Daoy (cell line): ENCODE measurements at regions not wholly inside any gene's neighbourhood (a gene's known extent, or its start where the extent isn't known, plus 50 kb on each side); places are given as distances from the start of the nearest gene placed in this dataset.

ENCODE experiments used
- DNase-seq: peaks from one replicate; pipeline ENCODE4 v3.0.0-alpha.2; 2015; ENCODE audit warnings: low read depth

GRCh38 chr12:98389593-98389992, 125.8 kb upstream of the TMPO start:
- DNase-seq = no peak

- peak; percentile 84 for DNase-seq
Observed at GRCh38 chr12:98397323-98398105, 117.9 kb upstream of the TMPO start.

- peak; percentile 88 for DNase-seq
Observed at GRCh38 chr12:98399532-98399931, 115.9 kb upstream of the TMPO start.

GRCh38 chr12:98401427-98401826, 114.0 kb upstream of the TMPO start:
- peak; percentile 54 for DNase-seq

GRCh38 chr12:98402091-98402490, 113.3 kb upstream of the TMPO start:
- no peak for DNase-seq

- DNase-seq = no peak
Observed at GRCh38 chr12:98402671-98403070, 112.7 kb upstream of the TMPO start.

- DNase-seq = no peak
Observed at GRCh38 chr12:98403385-98403784, 112.0 kb upstream of the TMPO start.

- no peak for DNase-seq
Observed at GRCh38 chr12:98403936-98404335, 111.5 kb upstream of the TMPO start.

GRCh38 chr12:98405805-98406366, 109.5 kb upstream of the TMPO start:
- no peak for DNase-seq

- no peak for DNase-seq
Observed at GRCh38 chr12:98406378-98406777, 109.0 kb upstream of the TMPO start.

- no peak for DNase-seq
Observed at GRCh38 chr12:98408681-98409080, 106.7 kb upstream of the TMPO start.

GRCh38 chr12:98409548-98409947, 105.8 kb upstream of the TMPO start:
- DNase-seq = no peak

GRCh38 chr12:98410356-98410755, 105.0 kb upstream of the TMPO start:
- DNase-seq = no peak

GRCh38 chr12:98416845-98417244, 98.5 kb upstream of the TMPO start:
- DNase-seq = no peak

- no peak for DNase-seq
Observed at GRCh38 chr12:98417266-98417665, 98.1 kb upstream of the TMPO start.

- DNase-seq = peak; percentile 86
Observed at GRCh38 chr12:98418357-98419075, 96.9 kb upstream of the TMPO start.

- no peak for DNase-seq
Observed at GRCh38 chr12:98419081-98419794, 96.2 kb upstream of the TMPO start.

GRCh38 chr12:98419795-98420404, 95.5 kb upstream of the TMPO start:
- DNase-seq = no peak

GRCh38 chr12:98420461-98420860, 94.9 kb upstream of the TMPO start:
- no peak for DNase-seq

- no peak for DNase-seq
Observed at GRCh38 chr12:98421316-98421715, 94.1 kb upstream of the TMPO start.

GRCh38 chr12:98422359-98422758, 93.0 kb upstream of the TMPO start:
- no peak for DNase-seq

GRCh38 chr12:98422812-98423211, 92.6 kb upstream of the TMPO start:
- peak; percentile 30 for DNase-seq
